DND-41 (cell line): ENCODE measurements at regions not wholly inside any gene's neighbourhood (a gene's known extent, or its start where the extent isn't known, plus 50 kb on each side); places are given as distances from the start of the nearest gene placed in this dataset.

Experiments used
- CTCF ChIP-seq: IDR thresholded peaks from 2 replicates; pipeline ENCODE4 v1.5.1; 2012; ENCODE audit warnings: borderline replicate concordance, low read length, moderate library complexity, mild to moderate bottlenecking; ENCODE audit not compliant: poor library complexity, severe bottlenecking; ENCODE audit errors: extremely low read depth
- EZH2 ChIP-seq: IDR thresholded peaks from 3 replicates; pipeline ENCODE4 v1.6.1; 2012; ENCODE audit warnings: borderline replicate concordance, low read depth, mild to moderate bottlenecking, moderate library complexity, low read length, inconsistent platforms; ENCODE audit not compliant: severe bottlenecking

GRCh38 chr1:78765489-78765888, 115.9 kb downstream of the IFI44 start:
- TF ChIP-seq CTCF (no peak), EZH2 (no peak)
